ENCODE measurements at regions not wholly inside any gene's neighbourhood (a gene's known extent, or its start where the extent isn't known, plus 50 kb on each side); places are given as distances from the start of the nearest gene placed in this dataset.
"Not testable (repeated sequence)": the region's sequence is repeated elsewhere in the genome, so short reads cannot be mapped to it uniquely, and the experiment has no call there.

DNA sequence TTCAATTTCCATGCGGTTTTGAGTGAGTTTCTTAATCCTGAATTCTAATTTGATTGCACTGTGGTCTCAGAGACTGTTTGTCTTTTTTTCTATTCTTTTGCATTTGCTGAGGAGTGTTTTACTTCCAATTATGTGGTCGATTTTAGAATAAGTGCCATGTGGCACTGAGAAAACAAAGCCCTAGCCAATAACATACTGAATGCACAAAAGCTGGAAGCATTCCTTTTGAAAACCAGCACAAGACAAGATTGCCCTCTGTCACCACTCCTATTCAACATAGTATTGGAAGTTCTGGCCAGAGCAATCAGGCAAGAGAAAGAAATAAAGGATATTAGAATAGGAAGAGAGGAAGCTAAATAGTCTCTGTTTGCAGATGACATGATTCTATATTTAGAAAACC lies 66.7 kb upstream of the SLITRK5 start:
- intact Hi-C loops (cut with micrococcal nuclease); H3K4me3 Mint-ChIP-seq; H3K27ac Mint-ChIP-seq; DNase-seq; H3K9me3 Mint-ChIP-seq; H3K36me3 Mint-ChIP-seq (ENCODE audit: low read depth); H3K4me1 Mint-ChIP-seq; H3K27me3 Mint-ChIP-seq: not testable (repeated sequence)

DNA sequence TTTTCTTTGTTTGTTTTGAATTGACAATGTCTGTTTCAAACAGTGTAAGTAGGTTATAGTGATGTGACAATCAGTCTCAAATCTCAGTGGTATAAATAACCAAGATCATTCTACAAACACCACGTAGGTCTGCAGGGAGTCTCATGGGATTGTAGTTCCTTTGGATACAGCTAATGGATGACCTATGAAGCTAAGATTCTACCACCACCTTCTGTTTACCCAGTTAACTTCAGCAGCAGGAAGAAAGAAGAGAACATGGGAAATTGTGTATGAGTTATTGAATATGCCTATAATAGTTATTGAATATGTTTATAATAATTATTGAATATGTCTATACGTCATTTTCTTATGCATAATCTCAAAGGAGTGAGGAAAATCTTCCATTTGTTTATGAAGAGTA lies 63.9 kb upstream of the SLITRK5 start:
- H3K27me3 Mint-ChIP-seq, result no peaks in the 10 kb centered on the region

DNA sequence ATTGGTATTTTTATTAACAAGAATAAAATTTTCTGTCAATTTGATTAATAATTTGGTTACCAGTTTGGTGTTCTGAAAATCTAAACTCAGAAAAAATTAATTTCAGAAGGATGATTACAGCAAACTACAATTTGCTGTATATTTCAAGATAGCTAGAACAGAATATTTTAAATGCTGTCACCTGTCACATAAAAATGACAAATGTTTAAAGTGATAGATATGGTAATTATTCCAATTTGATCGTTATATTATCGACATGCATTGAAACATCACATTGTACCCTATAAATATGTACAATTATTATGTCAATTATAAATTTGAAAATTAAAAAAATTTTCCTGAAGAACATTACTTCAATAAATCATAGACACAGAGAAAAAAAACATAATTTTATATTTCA lies 56.9 kb upstream of the SLITRK5 start:
- Mint-ChIP-seq H3K4me3 (no peak overlapping the region), H3K27me3 (no peaks in the 10 kb centered on the region), H3K36me3 (ENCODE audit: low read depth) (no peaks in the 10 kb centered on the region), H3K4me1 (no peaks in the 10 kb centered on the region), H3K27ac (no peak overlapping the region), H3K9me3 (no peaks in the 10 kb centered on the region)
- intact Hi-C loops (cut with micrococcal nuclease), result no loop called here
- DNase-seq, result no peak

More for the DNA sequence above, 63.9 kb upstream of the SLITRK5 start:
- intact Hi-C loops (cut with micrococcal nuclease), result no loop called here
- DNase-seq, result no peak
- Mint-ChIP-seq H3K27ac (no peak overlapping the region), H3K4me3 (no peak overlapping the region), H3K9me3 (no peaks in the 10 kb centered on the region), H3K4me1 (no peaks in the 10 kb centered on the region), H3K36me3 (ENCODE audit: low read depth) (no peaks in the 10 kb centered on the region)
